HEK293 (cell line): ENCODE measurements at regions not wholly inside any gene's neighbourhood (a gene's known extent, or its start where the extent isn't known, plus 50 kb on each side); places are given as distances from the start of the nearest gene placed in this dataset.

Experiments used
- CTCF ChIA-PET: fragments of 350-600 bp; formaldehyde crosslinking; extraction: SDS; loops from one replicate; lab custom pipeline; 2021; ENCODE audit warnings: antibody characterized with exemption; lab: Yijun Ruan, JAX
- POLR2A ChIA-PET: fragments of 300-600 bp; formaldehyde crosslinking; extraction: SDS; loops from one replicate; lab custom pipeline; 2020; ENCODE audit warnings: antibody characterized with exemption, inconsistent platforms; lab: Yijun Ruan, JAX
- H3K27ac ChIP-seq: fragments of 200-500 bp; sonication (Bioruptor generic); 2 replicates; pipeline ENCODE4 v1.5.1; 2014; ENCODE audit warnings: low read depth, low read length, control low read depth, inconsistent platforms; ENCODE audit errors: extremely low read depth
- H3K36me3 ChIP-seq, 2 experiments: fragments of 200-500 bp in 1 of 2; sonication (Bioruptor generic) in 1 of 2; 1 replicate in 1 of 2; 2 replicates in 1 of 2; pipeline ENCODE4 v1.5.1; 2014 to 2017; ENCODE audit warnings: inconsistent platforms in 2 of 2, low read length in 2 of 2; ENCODE audit not compliant: control insufficient read depth in 2 of 2, insufficient read depth in 1 of 2
- H3K4me1 ChIP-seq: fragments of 200-500 bp; sonication (Bioruptor generic); 2 replicates; pipeline ENCODE4 v1.5.1; 2014; ENCODE audit warnings: mild to moderate bottlenecking, low read length, inconsistent platforms; ENCODE audit not compliant: control insufficient read depth, insufficient read depth
- H3K4me3 ChIP-seq: 2 replicates; pipeline ENCODE4 v1.5.1; 2011; ENCODE audit warnings: low read depth, mild to moderate bottlenecking, control low read depth, low read length, moderate library complexity
- H3K9me3 ChIP-seq: fragments of 200-500 bp; sonication (Bioruptor generic); 2 replicates; pipeline ENCODE4 v1.5.1; 2014; ENCODE audit warnings: low read depth, low read length, inconsistent platforms; ENCODE audit not compliant: control insufficient read depth, insufficient read depth
- KLF7 ChIP-seq: fragments of 450-650 bp; formaldehyde crosslinking; IDR thresholded peaks from 2 replicates; pipeline ENCODE4 v1.5.1; 2016; ENCODE audit warnings: missing biosample characterization, missing genetic modification characterization, borderline replicate concordance
- KLF9 ChIP-seq: fragments of 450-650 bp; formaldehyde crosslinking; IDR thresholded peaks from 2 replicates; pipeline ENCODE4 v1.5.1; 2016; ENCODE audit warnings: missing biosample characterization, missing genetic modification characterization, low read depth
- RBAK ChIP-seq: fragments of 450-650 bp; formaldehyde crosslinking; IDR thresholded peaks from 2 replicates; pipeline ENCODE4 v1.5.1; 2016; ENCODE audit warnings: missing biosample characterization, missing genetic modification characterization
- ZBTB21 ChIP-seq: fragments of 450-650 bp; formaldehyde crosslinking; IDR thresholded peaks from 2 replicates; pipeline ENCODE4 v1.5.1; 2017; ENCODE audit warnings: missing biosample characterization, missing genetic modification characterization
- ZEB2 ChIP-seq: fragments of 450-650 bp; formaldehyde crosslinking; IDR thresholded peaks from 2 replicates; pipeline ENCODE4 v1.5.1; 2016; ENCODE audit warnings: missing biosample characterization, missing genetic modification characterization
- ZNF16 ChIP-seq: fragments of 450-650 bp; formaldehyde crosslinking; IDR thresholded peaks from 2 replicates; pipeline ENCODE4 v1.5.1; 2016; ENCODE audit warnings: low read depth, missing biosample characterization, missing genetic modification characterization
- ZNF2 ChIP-seq: fragments of 450-650 bp; formaldehyde crosslinking; IDR thresholded peaks from 2 replicates; pipeline ENCODE4 v1.5.1; 2016; ENCODE audit warnings: missing biosample characterization, missing genetic modification characterization
- ZNF404 ChIP-seq: fragments of 450-650 bp; formaldehyde crosslinking; IDR thresholded peaks from 2 replicates; pipeline ENCODE4 v1.5.1; 2017; ENCODE audit warnings: missing biosample characterization, missing genetic modification characterization
- ZNF48 ChIP-seq: fragments of 450-650 bp; formaldehyde crosslinking; IDR thresholded peaks from 2 replicates; pipeline ENCODE4 v1.5.1; 2016; ENCODE audit warnings: missing biosample characterization, missing genetic modification characterization
- ZNF501 ChIP-seq: fragments of 450-650 bp; formaldehyde crosslinking; IDR thresholded peaks from 2 replicates; pipeline ENCODE4 v1.5.1; 2016; ENCODE audit warnings: missing biosample characterization, missing genetic modification characterization
- ZNF555 ChIP-seq: fragments of 450-650 bp; formaldehyde crosslinking; conservative IDR thresholded peaks from 2 replicates; pipeline ENCODE4 v1.5.1; 2017; ENCODE audit warnings: missing biosample characterization, mild to moderate bottlenecking, missing genetic modification characterization, inconsistent platforms
- ZNF558 ChIP-seq: fragments of 450-650 bp; formaldehyde crosslinking; IDR thresholded peaks from 2 replicates; pipeline ENCODE4 v1.5.1; 2016; ENCODE audit warnings: missing biosample characterization, missing genetic modification characterization
- ZNF776 ChIP-seq: fragments of 450-650 bp; formaldehyde crosslinking; IDR thresholded peaks from 2 replicates; pipeline ENCODE4 v1.5.0; 2017; ENCODE audit warnings: missing biosample characterization, missing genetic modification characterization, borderline replicate concordance
- ZSCAN16 ChIP-seq: fragments of 450-650 bp; formaldehyde crosslinking; IDR thresholded peaks from 2 replicates; pipeline ENCODE4 v1.5.1; 2016; ENCODE audit warnings: missing biosample characterization, missing genetic modification characterization
- TF ChIP-seq, protein P1 (sequence below): fragments of 450-650 bp; formaldehyde crosslinking; IDR thresholded peaks from 2 replicates; pipeline ENCODE4 v1.5.1; 2016; ENCODE audit warnings: missing biosample characterization, missing genetic modification characterization
- TF ChIP-seq, protein P2 (sequence below): fragments of 450-650 bp; formaldehyde crosslinking; IDR thresholded peaks from 2 replicates; pipeline ENCODE4 v1.5.1; 2016; ENCODE audit warnings: missing biosample characterization, missing genetic modification characterization, borderline replicate concordance
- TF ChIP-seq, protein P3 (sequence below): fragments of 450-650 bp; formaldehyde crosslinking; IDR thresholded peaks from 2 replicates; pipeline ENCODE4 v1.5.1; 2017; ENCODE audit warnings: missing biosample characterization, missing genetic modification characterization
- TF ChIP-seq, protein P4 (sequence below): fragments of 450-650 bp; formaldehyde crosslinking; IDR thresholded peaks from 2 replicates; pipeline ENCODE4 v1.5.1; 2016; ENCODE audit warnings: missing biosample characterization, missing genetic modification characterization, low read depth
- TF ChIP-seq, protein P5 (sequence below): fragments of 450-650 bp; formaldehyde crosslinking; IDR thresholded peaks from 2 replicates; pipeline ENCODE4 v1.5.1; 2017; ENCODE audit warnings: missing biosample characterization, mild to moderate bottlenecking, missing genetic modification characterization, moderate library complexity

DNA sequence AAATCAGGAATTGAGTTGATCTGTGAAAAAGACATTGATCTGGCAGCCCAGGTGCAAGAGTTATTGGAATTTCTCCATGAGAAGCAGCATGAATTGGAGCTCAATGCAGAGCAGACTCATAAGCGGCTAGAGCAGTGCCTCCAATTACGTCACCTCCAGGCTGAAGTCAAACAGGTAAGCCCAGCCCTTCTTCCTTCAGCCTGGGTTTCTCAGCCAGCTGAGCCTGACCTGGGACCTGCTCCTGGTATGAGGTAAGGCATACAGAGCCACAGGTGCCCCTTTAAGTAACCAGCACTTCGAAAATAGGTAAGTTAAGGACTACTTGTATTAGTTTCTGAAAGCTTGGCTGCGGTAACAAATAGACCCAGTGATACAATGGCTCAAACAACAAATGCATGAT lies 307.4 kb upstream of the UMPS start:
- TF ChIP-seq ZBTB21 (tag by site-specific recombination) (no peak), ZNF404 (tag by site-specific recombination) (no peak), ZSCAN16 (tag by site-specific recombination) (no peak), ZEB2 (tag by site-specific recombination) (no peak), ZNF16 (tag by site-specific recombination) (no peak), ZNF501 (no peak), ZNF776 (tag by site-specific recombination) (no peak), ZNF555 (tag by site-specific recombination) (no peak), KLF9 (tag by site-specific recombination) (no peak), KLF7 (tag by site-specific recombination) (no peak), RBAK (tag by site-specific recombination) (no peak), ZNF48 (tag by site-specific recombination) (no peak), ZNF558 (no peak), ZNF2 (tag by site-specific recombination) (no peak)
- TF ChIP-seq, protein P1, sequence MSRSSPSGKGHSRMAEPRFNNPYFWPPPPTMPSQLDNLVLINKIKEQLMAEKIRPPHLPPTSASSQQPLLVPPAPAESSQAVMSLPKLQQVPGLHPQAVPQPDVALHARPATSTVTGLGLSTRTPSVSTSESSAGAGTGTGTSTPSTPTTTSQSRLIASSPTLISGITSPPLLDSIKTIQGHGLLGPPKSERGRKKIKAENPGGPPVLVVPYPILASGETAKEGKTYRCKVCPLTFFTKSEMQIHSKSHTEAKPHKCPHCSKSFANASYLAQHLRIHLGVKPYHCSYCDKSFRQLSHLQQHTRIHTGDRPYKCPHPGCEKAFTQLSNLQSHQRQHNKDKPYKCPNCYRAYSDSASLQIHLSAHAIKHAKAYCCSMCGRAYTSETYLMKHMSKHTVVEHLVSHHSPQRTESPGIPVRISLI = no peak
- TF ChIP-seq, protein P2, sequence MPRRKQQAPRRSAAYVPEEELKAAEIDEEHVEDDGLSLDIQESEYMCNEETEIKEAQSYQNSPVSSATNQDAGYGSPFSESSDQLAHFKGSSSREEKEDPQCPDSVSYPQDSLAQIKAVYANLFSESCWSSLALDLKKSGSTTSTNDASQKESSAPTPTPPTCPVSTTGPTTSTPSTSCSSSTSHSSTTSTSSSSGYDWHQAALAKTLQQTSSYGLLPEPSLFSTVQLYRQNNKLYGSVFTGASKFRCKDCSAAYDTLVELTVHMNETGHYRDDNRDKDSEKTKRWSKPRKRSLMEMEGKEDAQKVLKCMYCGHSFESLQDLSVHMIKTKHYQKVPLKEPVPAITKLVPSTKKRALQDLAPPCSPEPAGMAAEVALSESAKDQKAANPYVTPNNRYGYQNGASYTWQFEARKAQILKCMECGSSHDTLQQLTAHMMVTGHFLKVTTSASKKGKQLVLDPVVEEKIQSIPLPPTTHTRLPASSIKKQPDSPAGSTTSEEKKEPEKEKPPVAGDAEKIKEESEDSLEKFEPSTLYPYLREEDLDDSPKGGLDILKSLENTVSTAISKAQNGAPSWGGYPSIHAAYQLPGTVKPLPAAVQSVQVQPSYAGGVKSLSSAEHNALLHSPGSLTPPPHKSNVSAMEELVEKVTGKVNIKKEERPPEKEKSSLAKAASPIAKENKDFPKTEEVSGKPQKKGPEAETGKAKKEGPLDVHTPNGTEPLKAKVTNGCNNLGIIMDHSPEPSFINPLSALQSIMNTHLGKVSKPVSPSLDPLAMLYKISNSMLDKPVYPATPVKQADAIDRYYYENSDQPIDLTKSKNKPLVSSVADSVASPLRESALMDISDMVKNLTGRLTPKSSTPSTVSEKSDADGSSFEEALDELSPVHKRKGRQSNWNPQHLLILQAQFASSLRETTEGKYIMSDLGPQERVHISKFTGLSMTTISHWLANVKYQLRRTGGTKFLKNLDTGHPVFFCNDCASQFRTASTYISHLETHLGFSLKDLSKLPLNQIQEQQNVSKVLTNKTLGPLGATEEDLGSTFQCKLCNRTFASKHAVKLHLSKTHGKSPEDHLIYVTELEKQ (tag by site-specific recombination) = no peak
- TF ChIP-seq, protein P3, sequence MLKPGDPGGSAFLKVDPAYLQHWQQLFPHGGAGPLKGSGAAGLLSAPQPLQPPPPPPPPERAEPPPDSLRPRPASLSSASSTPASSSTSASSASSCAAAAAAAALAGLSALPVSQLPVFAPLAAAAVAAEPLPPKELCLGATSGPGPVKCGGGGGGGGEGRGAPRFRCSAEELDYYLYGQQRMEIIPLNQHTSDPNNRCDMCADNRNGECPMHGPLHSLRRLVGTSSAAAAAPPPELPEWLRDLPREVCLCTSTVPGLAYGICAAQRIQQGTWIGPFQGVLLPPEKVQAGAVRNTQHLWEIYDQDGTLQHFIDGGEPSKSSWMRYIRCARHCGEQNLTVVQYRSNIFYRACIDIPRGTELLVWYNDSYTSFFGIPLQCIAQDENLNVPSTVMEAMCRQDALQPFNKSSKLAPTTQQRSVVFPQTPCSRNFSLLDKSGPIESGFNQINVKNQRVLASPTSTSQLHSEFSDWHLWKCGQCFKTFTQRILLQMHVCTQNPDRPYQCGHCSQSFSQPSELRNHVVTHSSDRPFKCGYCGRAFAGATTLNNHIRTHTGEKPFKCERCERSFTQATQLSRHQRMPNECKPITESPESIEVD (tag by site-specific recombination) = no peak
- TF ChIP-seq, protein P4, sequence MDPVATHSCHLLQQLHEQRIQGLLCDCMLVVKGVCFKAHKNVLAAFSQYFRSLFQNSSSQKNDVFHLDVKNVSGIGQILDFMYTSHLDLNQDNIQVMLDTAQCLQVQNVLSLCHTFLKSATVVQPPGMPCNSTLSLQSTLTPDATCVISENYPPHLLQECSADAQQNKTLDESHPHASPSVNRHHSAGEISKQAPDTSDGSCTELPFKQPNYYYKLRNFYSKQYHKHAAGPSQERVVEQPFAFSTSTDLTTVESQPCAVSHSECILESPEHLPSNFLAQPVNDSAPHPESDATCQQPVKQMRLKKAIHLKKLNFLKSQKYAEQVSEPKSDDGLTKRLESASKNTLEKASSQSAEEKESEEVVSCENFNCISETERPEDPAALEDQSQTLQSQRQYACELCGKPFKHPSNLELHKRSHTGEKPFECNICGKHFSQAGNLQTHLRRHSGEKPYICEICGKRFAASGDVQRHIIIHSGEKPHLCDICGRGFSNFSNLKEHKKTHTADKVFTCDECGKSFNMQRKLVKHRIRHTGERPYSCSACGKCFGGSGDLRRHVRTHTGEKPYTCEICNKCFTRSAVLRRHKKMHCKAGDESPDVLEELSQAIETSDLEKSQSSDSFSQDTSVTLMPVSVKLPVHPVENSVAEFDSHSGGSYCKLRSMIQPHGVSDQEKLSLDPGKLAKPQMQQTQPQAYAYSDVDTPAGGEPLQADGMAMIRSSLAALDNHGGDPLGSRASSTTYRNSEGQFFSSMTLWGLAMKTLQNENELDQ (tag by site-specific recombination) = no peak
- TF ChIP-seq, protein P5, sequence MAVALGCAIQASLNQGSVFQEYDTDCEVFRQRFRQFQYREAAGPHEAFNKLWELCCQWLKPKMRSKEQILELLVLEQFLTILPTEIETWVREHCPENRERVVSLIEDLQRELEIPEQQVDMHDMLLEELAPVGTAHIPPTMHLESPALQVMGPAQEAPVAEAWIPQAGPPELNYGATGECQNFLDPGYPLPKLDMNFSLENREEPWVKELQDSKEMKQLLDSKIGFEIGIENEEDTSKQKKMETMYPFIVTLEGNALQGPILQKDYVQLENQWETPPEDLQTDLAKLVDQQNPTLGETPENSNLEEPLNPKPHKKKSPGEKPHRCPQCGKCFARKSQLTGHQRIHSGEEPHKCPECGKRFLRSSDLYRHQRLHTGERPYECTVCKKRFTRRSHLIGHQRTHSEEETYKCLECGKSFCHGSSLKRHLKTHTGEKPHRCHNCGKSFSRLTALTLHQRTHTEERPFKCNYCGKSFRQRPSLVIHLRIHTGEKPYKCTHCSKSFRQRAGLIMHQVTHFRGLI (tag by site-specific recombination) = no peak
- Histone ChIP-seq H3K4me1 (no peaks in the 10 kb centered on the region), H3K27ac (no peak overlapping the region), H3K9me3 (no peaks in the 10 kb centered on the region), H3K4me3 (no peak overlapping the region), H3K36me3 (no peaks in the 10 kb centered on the region)
- ChIA-PET POLR2A (interaction anchor here (1.4 kb wide), 1 partner anchor 390 kb away, joined by 3 read pairs; the partner anchor contains the start of gene KALRN), CTCF (no interaction called here)
